IPS-18c (cell line): ENCODE measurements at regions not wholly inside any gene's neighbourhood (a gene's known extent, or its start where the extent isn't known, plus 50 kb on each side); places are given as distances from the start of the nearest gene placed in this dataset.
"Not testable (repeated sequence)": the region's sequence is repeated elsewhere in the genome, so short reads cannot be mapped to it uniquely, and the experiment has no call there.

Experiments used
- H3K4me3 ChIP-seq: 2 replicates; pipeline ENCODE4 v1.7.0; 2013; ENCODE audit warnings: low read depth, mild to moderate bottlenecking, low read length, moderate library complexity; ENCODE audit not compliant: insufficient read depth
- H3K9me3 ChIP-seq: one replicate; pipeline ENCODE4 v1.6.1; 2013; ENCODE audit warnings: mild to moderate bottlenecking, low read length, moderate library complexity; ENCODE audit not compliant: control insufficient read depth, insufficient read depth

DNA sequence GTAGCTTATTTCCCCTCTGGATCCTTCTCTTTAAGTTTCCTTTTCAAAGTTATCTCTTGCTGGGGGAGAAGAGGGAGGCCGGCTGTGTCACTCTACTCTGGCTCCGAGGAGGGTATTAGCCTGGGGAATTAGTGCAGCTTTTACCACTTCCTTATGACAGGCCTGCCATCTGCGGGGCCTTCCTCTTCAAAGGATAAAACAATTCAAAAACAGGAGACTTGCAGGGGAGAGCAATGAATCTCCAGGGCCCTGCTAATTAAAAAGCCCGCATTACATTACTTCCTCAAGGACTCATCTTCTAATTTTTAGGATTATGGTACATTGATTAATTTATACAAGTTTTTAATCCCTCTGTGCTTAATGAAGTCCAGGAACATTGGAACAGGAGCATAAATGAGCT, 190.9 kb upstream of the CDH5 start:
- Histone ChIP-seq H3K4me3 (no peak overlapping the region), H3K9me3 (no peaks in the 10 kb centered on the region)

DNA sequence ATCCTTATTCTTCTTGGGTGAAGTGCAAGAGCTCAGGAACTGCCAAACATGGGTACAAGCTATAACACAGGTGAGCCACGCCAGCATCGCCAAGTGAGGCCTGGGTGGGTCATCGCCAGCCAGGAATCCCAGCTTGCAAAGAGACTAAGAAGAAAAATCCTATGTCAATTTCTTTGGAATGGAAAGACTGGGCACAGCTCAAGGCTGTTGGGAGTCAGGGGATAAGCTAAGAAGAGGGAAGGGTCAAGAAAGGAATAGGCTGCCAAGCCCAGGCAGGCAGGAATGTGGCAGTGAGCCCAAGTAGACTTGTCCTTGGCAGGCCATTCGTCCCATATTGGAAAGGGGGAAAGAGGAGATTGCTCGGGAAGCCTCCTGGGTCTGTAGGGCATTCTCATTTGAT, 191.4 kb upstream of the CDH5 start:
- Histone ChIP-seq H3K9me3 (no peaks in the 10 kb centered on the region), H3K4me3 (no peak overlapping the region)

DNA sequence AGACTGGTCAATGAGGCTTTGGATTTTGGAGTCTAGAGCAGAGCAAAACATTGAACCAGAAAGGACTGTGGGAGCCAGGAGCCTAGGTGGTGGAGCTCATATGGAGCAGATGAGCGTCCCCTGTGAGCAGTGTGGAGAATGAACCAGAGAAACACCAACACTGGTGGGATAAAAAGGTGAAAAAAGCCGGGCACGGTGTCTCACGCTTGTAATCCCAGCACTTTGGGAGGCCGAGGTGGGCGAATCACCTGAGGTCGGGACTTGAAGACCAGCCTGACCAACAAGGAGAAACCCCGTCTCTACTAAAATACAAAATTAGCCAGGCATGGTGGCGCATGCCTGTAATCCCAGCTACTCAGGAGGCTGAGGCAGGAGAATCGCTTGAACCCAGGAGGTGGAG, 192.7 kb upstream of the CDH5 start:
- not testable (repeated sequence) for H3K9me3 ChIP-seq, H3K4me3 ChIP-seq

DNA sequence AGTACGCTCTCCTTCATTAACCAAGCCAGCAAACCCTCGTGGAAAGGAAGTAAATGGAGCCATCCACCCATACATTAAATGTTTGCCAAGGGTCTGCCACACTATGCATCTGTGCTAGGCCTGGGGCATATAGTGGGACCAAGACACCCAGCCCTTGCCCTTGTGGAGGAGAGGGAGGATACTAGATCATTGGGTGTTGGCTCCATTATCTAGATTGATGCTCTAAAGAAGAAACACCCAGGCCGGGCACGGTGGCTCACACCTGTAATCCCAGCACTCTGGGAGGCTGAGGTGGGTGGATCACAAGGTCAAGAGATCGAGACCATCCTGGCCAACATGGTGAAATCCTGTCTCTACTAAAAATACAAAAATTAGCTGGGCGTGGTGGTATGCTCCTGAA, 193.3 kb upstream of the CDH5 start:
- H3K9me3 ChIP-seq, H3K4me3 ChIP-seq: not testable (repeated sequence)

DNA sequence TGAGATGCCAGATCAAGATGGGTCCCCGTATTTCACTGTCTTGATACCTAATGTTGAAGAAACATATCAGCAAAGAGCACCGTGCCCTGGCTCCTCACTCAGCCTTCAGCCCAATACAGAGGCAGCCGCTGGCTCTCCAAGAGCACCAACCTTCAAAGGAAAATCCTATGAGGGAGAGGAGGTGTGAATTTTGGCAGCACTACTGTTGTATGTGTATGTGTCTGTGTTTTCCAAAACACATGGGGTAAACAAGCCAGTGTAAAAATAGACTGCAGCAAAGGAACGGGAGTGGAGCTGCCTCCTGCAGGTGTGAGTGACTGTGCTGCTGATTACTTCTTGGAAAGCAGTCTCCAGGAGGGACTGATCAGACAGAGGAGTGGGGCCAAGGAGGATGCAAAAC, 194.0 kb upstream of the CDH5 start:
- H3K9me3 ChIP-seq: no peaks in the 10 kb centered on the region
- H3K4me3 ChIP-seq: no peak overlapping the region

DNA sequence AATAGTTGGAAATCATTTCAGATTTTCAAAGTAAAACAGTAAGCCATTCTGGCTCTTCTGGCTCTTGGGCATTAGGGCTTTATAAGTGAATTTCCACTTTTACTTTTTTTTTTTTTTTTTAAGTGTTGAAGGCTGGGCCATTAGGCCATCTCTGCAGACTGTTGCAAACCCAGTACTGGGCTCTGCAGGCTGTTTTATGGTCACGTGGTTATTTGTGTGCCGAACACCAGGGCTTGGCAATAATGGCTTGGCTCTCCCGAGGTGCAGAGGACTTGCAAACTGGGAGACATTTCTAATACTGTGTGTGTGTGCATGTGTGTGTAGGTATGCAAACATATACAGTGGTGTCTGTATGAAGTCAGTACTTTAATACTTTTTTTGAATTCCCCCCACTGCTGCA, 194.9 kb upstream of the CDH5 start:
- Histone ChIP-seq H3K9me3 (no peaks in the 10 kb centered on the region), H3K4me3 (no peak overlapping the region)

DNA sequence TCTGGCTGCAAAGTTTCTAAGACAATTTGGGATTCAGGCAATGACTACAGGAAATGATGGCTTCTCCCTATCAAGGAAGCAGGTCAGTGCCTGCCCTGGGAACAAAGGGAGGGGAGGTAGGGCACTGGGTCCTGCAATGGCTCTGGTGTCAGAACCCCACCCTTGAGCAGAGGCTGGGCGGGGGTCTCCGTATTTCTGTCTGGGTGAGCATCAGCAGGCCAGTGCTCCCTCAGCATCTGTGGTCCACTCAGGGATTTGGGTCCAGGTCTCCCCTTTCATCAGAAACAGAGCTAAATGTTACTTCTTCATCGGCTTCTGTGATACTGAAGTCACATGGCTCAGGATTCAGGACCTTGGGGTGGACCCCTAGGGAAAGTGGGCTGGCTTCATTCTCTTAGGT, 195.5 kb upstream of the CDH5 start:
- H3K9me3 ChIP-seq: no peaks in the 10 kb centered on the region

DNA sequence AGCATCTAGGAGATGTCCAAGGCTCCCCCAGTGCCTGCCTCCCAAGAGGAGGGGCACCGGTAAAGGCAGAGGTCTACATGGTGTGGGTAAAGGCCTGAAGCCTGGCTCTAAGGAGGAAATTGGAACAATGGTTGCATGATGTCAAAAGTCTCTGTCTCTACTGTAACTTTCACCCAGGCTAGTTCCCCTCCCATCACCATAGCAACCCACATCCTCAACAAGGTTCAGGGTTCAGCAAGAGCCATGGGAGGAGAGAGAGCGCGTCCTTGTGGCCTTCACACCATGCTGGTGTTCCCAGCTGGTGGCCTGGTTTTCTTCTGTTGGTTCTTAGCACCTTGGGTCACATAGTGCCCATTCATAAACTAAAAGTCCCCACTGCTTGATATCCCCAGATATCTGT, 196.7 kb upstream of the CDH5 start:
- no peak overlapping the region for H3K4me3 ChIP-seq
- no peaks in the 10 kb centered on the region for H3K9me3 ChIP-seq

More for the DNA sequence above, 195.5 kb upstream of the CDH5 start:
- no peak overlapping the region for H3K4me3 ChIP-seq

DNA sequence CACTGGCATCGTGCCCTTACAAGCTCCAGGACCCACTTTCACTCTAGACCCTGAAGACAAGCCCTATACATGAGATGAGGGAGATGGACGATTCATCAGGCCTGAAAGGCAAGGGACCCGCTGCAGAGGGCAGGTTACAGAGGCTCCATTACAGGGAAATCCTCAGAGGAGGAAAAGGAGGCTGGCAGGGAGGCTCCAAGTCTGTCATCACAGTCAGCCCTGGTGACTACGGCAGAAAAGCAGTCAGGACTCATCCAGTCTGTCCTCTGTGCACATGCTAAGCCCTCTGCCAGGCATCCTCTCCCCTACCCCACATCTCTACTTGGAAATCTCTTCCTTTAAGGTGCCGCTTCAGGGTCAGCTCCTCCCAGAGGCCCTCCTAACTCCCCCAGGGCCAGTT, 197.7 kb upstream of the CDH5 start:
- Histone ChIP-seq H3K9me3 (no peaks in the 10 kb centered on the region), H3K4me3 (no peak overlapping the region)

DNA sequence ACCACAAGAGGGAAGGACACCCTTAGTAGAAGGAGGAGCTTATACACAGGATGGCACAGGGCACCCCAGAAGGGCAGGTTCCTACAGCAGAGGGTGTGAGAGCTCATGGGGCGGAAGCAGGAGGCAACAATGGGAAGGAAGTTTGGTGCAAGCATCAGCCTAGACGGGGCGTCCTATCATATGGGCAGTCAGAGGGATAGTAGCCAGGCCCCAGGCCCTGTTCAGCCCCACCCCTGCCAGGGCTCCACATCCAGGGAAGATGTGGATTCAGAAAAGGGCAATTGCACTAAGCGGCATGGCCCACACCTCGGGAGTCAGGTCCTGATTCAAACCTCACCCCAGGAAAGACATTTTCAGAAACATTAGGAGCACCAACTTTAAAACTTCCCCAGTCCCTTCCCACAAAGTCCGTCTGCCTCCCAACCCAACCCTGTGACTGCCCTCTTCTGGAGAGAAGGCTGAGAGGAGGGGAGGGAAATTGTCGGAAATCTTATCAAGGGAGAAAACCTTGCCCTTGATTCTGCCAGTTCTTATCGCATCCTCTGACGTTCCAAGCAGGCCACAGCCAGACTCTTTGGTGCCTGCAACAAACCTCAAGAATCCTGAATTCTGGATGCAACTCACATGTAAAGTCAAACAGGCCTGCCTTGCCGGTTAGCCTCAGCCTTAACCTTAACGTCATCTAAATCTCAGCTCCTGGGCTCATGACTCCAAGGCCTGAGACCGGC, 198.8 kb upstream of the CDH5 start:
- H3K4me3 ChIP-seq: no peak overlapping the region
- H3K9me3 ChIP-seq: no peaks in the 10 kb centered on the region

DNA sequence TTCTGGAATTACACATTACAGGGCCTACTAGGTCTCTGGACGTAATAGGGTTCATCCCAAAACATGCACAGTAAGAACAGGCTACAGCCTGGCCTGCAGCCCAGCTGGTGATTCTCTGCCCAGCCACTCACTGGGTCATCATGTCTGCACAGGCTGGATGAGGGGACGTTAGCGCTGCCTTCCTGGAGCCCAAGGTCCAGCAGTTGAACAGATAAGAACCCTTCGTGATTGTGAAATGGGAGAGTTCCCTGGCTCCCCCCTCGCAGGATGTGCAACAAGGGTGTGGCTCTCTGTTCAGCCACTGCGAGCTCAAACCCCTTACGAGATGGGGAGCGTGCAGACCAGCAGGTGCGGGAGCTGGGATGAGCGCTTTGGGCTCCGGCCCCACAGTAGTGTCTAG, 200.0 kb upstream of the CDH5 start:
- Histone ChIP-seq H3K9me3 (no peaks in the 10 kb centered on the region), H3K4me3 (no peak overlapping the region)

DNA sequence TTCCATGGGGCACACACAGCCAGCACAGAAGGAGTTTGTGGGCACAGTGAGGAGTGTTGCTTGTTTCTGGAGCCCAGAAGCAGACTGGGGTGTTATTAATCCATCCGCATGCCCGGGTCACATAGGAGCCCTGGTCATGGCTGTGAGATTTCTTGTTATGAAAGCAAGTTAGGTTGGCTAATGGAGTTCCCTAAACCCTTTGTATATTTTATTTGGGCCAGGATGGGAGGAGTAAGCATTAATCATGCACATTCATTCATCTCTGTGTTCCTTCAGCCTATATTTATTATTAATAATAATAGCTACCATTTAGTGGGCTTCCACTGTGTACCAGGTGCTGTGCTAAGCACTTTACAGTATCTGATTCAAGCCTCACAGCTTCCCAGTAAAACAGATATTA, 200.6 kb upstream of the CDH5 start:
- Histone ChIP-seq H3K4me3 (no peak overlapping the region), H3K9me3 (no peaks in the 10 kb centered on the region)

DNA sequence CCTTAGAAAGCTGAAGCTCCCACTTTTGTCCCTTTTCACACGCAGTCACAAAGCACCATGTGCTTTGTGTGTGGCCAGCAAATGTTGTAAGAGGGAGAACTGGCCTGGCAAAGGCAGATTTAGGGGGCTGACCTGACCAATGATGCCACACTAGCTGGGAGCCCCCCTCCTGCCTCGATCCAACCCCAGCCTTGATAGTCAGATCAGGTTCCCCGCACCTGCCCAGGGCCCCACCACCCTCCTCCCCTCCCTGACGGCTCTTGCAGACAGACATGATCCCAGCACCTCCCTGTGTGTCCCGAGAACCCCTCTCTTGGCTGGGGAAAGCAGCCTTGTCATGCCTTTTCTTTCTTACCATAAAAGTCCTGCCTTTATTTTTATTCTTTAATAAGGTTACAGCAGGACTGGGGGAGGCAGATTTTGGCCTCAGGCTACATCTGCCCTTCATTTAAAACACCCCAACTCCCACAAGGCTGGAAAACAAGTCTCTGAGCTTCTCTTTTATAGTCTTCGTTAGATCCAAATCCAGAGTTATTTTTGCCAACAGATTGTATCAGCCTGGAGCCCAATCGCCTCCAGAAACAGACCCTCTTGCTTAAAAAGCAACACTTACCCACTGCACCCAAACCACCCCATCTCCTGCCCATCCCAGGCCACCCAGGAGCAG, 201.8 kb upstream of the CDH5 start:
- no peaks in the 10 kb centered on the region for H3K9me3 ChIP-seq
- no peak overlapping the region for H3K4me3 ChIP-seq

DNA sequence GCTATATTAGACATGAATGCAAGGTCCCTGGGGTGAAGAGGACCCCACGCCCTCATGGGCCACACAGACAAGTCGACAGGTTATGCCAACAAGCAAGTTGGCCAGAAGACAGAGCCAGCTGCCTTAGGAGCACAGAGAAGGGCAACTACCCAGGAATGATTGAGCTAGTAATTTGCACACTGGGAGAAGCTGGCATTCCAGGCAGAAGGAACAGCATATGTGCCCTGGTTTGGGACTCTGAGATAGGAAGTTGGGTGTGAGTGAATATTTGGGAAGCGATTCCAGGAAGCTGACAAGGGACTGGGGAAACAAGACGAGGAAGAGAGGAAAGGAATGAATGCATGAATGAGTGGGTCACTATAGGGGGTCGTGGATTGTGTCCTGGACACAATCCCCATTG, 203.7 kb upstream of the CDH5 start:
- no peak overlapping the region for H3K4me3 ChIP-seq

DNA sequence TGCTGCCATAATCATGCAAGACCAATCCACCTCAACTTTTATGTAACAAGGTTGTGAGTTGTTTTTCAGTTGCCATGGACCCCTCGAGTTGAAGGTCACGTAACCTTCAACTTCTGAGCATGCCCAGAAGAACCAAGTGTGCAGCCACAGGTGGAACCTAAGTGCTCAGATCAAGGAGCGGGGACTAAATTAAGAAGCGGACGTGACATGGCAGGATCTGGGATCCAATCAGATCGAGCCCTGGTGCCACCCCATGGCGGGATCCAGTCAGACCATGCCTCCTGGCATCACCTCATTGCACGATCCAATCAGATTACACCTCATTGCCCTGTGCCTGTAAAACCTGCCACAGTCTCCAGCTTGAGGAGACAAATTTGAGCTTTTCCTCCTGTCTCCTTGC, 204.5 kb upstream of the CDH5 start:
- Histone ChIP-seq H3K4me3 (no peak overlapping the region), H3K9me3 (no peaks in the 10 kb centered on the region)

More for the DNA sequence above, 203.7 kb upstream of the CDH5 start:
- H3K9me3 ChIP-seq: no peaks in the 10 kb centered on the region

DNA sequence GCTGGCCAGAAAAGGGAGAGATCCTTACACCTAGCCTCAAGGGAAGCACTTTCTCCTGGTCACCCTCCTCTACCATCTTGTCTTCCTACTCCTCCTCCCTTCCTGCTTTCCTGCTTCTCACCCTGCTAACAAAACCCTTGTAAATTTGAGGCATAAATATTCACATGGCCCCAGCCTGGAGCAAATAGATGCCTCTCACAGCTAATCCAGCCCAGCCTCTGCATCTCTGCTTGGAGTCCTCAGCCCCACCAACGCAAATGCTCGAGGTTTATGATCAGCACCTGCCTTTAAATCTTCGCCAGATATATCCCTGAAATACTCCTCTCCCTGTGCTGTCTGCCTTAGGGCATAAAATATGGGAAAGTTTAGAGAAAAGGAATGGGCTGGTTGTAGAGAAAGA, 205.2 kb upstream of the CDH5 start:
- no peak overlapping the region for H3K4me3 ChIP-seq
- H3K9me3 ChIP-seq: no peaks in the 10 kb centered on the region

DNA sequence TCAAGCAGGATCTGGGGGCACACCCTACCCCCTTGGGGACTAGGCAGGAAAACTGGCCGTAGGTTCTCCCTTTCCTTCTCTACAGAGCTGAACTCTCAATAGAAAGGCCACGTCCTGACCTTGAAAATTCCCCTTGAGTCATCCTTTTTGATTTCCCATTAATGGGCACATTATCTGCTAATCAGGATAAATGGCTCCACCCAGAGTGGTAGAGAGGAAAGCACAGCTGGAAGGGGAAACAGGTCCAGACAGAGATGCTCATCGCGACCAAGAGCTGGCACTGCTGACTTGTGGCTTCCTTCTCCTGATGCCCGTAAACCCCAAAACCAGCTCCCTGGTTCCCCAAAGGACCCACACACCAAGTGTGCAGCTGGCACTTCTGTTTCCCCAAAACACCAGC, 206.5 kb upstream of the CDH5 start:
- Histone ChIP-seq H3K4me3 (no peak overlapping the region), H3K9me3 (no peaks in the 10 kb centered on the region)

DNA sequence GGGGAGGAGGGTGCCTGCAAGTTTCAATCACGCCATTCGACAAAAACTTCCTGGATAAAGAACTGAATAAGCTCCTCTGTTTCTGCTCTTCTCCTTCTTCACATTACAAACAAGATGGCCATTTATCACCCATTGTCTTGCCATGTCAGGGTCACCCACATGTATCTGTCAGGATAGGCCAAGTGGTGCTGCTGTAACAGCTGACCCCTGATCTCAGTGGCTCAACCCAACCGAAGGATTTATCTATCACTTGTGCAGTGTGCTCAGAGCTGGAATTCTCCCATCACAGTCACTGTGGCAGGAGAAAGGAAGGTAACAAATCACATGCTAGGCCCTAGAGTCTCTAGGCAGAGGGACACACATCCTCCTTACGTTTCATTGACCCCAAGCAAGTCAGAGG, 210.0 kb upstream of the CDH5 start:
- no peak overlapping the region for H3K4me3 ChIP-seq
- H3K9me3 ChIP-seq: peaks cover 2% of the 10 kb centered on the region

DNA sequence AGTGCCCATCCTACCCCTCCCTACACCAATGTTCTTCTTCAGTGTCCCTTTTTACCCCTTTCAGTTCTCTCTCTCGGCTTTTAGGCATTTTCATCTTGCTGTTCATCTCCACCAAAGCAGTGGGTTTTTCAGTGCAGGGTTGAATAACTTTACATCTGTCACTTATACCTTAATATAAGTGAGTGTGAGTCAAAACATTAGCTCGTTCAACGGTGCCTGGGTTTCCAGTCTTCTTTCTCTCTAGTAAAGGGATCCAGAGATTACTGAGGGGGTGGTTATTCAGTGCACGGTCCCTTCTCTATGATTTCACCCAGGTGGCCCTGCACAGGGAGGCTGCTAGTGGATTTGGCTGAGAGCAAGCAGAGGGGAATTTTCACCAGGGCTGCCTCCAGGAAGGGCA, 210.6 kb upstream of the CDH5 start:
- Histone ChIP-seq H3K4me3 (no peak overlapping the region), H3K9me3 (peaks cover 2% of the 10 kb centered on the region)
